GM21528 (cell line): ENCODE measurements at regions not wholly inside any gene's neighbourhood (a gene's known extent, or its start where the extent isn't known, plus 50 kb on each side); places are given as distances from the start of the nearest gene placed in this dataset.
"Not testable (repeated sequence)": the region's sequence is repeated elsewhere in the genome, so short reads cannot be mapped to it uniquely, and the experiment has no call there.

Experiments
- ATAC-seq: cut with Tn5 transposase; IDR thresholded peaks from one replicate; pipeline ENCODE4 v1.9.1; 2021; ENCODE audit warnings: mild to moderate bottlenecking, moderate library complexity; ENCODE audit not compliant: unreplicated experiment, low FRiP score

DNA sequence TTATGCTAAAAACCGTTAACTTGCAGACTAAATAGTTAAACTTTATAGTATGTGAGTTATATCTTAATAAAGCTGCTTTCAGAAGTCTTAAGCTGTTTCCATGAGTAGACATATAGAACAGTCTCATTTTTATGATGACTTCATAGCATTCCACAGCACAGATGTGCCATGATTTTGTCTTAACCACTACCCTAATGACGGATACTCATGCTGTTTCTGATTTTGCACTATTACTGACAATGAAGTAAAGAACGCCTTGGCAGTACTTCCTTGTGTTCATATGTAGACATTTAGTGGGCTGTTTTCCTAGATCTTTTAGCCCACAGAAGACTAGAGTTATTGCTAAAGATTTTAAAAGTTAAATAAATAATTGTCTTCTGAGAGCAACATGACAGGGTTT lies 175.6 kb upstream of the RAB6C start:
- ATAC-seq = no peak

DNA sequence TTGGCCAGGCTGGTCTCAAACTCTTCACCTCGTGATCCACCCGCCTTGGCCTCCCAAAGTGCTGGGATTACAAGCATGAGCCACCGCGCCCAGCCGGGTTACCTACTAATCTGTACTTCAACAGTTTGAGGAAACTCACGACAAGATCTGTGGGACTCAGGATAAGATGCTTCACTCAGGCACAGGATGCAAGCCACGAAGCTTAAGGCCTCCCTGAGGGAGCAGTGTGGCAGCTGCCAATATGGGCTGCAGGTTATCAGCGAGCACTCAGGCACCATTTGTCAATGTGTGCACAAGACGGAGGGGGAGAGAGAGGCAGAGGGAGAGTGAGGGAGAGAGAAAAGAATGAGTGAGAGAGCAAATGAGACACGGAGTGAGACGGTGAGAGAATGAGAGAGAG lies 173.6 kb upstream of the RAB6C start:
- ATAC-seq = no peak

DNA sequence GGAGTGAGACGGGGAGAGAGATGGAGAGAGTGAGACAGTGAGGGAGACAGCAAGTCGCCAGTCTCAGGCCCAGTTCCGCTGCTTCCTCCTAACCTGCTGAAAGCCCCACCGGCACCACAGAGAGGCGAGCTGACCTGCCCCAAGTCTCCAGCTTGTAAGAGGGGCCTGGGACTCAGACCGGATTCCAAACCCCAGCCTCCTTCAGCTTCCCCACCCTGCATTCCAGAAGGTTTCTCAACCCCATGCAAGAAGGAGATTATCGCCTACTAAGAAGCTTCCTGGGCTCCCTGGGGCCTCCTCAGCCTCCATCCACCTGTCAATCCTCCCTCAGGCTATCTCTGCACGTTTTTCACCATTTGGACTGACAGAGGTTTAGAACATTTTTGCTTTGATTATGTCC lies 173.1 kb upstream of the RAB6C start:
- no peak for ATAC-seq

DNA sequence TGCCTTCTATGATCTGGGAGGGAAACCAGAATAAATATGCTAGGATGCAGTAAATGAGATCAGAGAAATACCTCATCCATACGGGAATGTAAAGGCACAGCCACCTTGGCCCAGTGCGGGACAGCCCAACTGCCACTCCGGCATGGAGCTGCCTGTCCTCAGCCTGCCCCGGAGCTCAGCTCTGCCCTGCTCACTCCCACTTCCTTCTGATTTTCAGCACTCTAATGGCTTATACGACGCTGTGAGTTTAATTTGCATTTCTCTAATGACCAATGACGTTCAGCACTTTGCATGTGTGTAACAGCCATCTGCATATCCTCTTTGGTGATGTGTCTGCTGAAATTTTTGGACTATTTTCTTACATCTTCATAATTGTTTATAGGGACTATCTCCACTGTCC lies 172.5 kb upstream of the RAB6C start:
- ATAC-seq = no peak

DNA sequence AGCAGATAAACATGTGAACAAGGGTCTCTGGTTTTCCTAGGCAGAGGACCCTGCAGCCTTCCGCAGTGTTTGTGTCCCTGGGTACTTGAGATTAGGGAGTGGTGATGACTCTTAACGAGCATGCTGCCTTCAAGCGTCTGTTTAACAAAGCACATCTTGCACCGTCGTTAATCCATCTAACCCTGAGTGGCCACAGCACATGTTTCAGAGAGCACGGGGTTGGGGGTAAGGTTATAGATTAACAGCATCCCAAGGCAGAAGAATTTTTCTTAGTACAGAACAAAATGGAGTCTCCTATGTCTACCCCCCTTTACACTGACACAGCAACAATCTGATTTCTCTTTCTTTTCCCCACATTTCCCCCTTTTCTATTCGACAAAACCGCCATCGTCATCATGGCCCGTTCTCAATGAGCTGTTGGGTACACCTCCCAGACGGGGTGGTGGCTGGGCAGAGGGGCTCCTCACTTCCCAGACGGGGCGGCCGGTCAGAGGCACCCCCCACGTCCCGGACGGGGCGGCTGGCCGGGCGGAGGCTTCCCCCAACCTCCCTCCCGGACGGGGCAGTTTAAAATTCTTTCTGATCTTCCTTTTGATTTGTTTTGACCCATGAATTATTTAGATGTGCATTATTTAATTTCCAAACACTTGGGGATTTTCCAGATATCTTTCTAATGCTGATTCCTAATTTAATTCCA lies 171.7 kb upstream of the RAB6C start:
- ATAC-seq = not testable (repeated sequence)

DNA sequence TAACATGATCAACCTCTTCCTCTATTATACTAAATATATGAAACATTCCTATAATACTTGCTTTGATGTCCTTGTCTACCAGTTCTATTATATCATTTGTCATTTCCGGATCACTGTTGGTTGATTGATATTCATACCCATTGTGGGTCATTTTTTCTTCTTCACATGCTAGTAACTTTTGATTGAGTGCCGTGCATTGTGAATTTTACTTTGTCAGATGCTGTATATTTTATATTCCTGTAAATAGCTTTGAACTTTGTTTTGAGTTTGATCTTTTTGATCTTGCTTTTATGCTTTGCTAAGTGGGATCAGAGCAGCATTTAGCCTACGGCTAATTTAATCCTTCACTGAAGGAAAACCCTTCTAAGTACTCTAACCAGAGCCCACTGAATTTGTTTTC lies 168.9 kb upstream of the RAB6C start:
- no peak for ATAC-seq

DNA sequence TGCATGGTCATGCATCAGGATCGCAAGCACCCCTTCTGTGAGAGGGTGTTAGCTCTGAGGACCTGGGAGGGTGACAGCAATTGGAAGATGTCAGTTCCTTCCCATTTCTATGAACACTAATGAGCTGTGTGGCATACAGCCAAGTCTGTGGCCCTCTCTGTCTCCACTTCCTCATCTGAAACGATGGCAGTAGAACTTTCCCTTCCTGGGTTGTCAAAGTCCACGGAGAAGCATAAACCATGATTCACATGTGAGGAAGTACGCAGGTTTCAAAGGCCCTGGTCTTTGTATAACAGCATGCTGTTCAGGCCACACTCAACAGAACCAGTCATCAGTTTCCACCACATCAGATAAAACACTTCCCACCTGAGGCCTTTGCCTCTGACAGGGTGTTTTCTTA lies 167.4 kb upstream of the RAB6C start:
- no peak for ATAC-seq

DNA sequence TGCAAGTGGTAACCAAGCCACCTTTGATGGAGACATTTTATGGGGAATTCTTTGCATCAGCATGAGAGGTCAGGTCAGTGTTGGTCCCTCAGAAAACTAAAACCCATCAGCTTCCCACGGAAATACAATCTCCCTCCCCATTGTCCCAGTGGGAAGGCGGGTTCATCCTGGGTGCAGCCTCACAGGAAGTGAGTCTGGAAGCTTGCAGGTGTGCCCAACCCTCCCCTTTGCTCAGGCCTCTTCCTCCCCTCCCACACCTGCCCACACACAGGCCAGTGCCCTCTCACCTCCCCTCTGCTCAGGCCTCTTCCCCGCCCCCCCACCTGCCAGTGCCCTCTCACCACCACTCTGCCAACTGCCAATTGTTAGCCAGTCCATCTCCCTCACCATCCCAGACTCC lies 166.8 kb upstream of the RAB6C start:
- no peak for ATAC-seq

DNA sequence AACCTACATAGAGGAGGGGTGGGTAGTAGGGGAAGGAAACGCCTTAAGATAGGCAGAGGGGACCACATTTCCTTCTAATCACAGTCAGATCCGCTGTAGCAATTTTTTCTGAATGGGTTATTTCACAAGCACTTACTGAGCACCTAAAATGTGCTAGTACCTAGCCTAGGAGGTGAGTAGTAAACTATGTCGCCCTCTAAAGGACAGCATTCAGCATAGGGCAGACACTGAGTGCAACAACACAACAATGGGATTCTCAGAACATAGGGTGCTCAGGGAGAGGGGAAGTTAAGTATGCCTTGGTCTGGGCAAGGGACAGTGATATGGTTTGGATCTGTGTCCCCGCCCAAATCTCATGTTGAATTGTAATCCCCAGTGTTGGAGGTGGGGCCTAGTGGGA lies 166.1 kb upstream of the RAB6C start:
- no peak for ATAC-seq

DNA sequence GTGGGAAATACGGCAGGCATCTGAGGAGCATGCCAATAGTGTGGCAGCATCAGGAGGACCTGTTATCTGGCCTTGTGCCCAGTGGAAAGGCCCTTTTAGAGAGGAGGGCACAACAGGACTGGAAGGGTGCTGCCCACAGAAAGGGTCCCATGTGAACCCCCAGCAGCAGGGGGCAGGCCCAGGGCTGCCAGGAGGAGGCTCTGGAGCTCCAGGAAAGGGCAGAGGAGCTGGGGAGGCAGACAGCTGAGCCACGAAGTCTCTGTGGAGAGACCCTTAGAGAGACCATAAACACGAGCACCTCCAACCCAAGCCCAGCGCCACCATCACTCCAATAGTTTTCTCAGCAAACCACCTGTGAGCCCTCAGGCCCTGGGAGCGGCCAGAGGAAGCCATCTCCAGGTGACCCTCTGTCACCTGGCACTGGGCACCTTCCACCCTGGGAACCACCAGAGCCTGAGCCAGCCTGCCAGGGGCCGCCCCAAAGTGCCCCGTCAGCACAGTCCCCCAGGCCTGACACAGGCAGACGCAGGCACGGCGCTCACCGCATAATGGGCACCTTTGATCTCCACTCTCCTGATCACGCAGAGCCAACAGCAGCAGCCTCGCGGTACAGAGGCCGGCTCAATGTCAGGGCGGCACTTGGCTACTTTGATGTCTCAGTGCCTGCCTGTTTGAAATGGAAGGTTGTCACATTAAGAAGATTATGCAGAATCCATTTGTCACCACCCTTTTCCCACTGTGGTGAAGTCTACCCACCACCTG lies 162.5 kb upstream of the RAB6C start:
- ATAC-seq = no peak

DNA sequence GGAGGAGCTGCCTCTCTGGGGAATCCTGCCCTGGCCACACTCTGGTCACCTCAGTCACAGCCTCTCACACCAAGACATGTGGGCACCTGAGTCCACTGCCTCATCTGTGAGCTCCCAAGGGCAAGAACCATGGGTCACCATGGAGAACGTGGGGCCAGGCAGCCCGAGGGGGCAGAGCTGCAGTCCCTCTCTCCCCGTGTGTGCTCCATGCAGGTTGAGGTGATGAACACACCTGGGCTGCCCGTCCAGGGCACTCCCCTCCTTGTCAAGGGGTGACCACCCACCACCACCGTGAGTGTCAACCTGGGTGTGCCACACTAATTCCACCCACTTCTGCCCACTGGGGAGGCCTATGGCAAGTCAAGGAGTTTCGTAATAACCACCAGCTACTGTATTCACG lies 159.6 kb upstream of the RAB6C start:
- no peak for ATAC-seq

DNA sequence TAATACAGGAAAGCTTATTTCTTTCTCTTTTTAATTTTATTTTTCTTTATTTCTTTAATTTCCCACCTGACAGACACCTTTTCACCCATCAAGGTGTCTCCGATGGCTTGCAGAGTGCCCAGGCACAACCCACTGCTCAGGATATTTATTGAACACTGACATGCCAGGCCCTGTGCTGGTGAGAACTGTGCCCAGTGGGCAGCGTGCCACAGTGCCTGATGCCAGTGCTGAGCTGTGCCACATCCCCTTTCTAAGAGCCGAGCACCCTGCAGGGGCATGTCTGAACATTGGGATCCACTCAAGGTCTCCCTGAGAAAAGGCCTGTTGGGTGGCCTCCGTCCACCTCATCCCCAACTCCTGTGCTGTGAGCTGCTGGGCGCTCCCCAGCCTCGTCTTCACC lies 158.6 kb upstream of the RAB6C start:
- no peak for ATAC-seq

DNA sequence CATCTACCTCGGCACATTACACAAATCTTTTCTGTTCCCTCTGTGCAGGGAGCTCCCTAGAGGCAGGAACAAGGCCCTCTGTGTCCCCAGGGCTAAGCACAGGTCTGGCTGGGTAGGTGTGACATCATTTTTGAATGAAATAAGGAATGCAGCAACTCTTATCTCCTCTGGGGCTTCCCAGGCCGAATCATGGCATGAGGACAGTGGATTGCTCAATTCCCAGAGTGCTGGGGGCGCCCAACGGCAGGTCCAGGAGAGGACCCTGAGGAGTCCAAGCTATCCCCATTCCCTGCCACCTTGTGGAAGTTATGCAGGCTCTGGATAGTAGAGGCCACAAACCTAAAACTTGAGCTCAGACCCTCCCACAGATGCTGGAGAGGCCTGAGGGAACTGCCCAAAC lies 158.0 kb upstream of the RAB6C start:
- no peak for ATAC-seq

DNA sequence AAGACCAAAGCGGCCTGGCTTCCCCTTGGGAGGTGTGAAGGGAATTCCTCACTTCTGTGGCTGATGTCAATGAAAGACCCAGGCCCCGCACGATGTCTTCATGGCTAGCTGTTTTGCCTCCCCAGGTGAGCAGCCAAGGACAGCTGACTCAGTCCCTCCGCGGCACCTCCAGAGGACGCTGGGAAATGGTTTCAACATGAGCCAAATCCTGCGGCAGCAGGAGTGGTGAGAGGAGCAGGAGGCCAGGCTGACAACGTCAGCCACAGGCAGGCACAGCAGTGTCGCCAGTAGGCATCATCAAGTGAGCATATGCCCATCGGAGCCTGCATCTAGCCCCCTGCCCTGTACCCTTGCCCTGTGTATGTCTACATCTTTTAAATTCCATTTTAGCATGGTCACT lies 156.4 kb upstream of the RAB6C start:
- ATAC-seq = no peak

DNA sequence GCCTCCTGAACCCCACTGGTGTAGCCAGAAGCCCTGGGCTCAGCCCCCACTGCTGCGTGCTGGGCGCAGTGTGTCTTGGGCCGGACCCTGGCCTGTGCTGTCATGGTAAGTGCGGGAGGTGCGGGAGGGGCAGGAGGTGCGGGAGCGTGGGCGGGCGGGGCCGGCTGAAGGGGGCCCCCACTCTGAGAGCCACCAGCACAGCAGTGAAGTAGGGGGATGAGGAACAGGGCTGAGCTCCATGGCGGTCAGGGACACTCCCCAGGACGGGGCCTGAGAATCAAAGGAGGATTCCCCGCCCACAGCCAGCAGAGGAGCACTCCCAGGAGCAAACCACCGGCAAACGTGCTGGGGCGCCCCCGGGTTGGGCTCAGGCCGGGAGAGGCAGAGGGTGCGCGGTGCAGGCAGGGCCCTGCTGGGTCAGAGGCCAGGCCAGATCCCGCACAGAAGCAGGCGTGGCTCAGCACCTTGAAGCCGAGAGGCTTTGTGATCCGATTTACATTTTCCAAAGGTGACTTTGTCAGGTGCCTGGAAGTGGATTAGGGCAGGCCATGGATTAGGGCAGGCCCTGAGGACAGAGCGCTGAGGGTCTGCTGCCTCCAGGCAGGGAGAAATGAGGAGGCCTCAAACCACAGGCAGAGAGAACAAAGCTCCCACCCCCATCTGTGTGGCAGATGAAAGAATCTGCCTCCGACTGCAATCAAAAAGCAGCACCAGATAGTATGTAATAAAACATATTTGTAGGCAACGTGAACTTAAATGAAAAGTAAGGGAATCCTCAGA lies 152.0 kb upstream of the RAB6C start:
- no peak for ATAC-seq

DNA sequence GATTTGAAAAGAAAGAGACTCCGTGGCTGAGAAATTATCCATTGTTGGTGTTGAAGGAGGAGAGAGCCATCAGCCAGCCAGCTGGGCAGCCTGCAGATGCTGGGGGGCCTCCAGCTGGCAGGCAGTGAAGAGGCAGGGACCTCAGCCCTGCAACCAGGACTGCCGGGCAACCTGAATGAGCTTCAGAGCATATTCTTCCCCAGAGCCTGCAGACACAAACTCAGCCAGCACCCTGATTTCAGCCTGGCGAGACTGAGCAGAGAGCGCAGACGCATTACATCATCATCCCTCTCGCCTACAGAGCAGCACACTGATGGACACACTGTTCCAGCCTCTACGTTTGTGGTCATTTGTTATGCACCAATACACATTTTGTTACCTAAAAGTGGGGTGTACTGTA lies 150.7 kb upstream of the RAB6C start:
- no peak for ATAC-seq

DNA sequence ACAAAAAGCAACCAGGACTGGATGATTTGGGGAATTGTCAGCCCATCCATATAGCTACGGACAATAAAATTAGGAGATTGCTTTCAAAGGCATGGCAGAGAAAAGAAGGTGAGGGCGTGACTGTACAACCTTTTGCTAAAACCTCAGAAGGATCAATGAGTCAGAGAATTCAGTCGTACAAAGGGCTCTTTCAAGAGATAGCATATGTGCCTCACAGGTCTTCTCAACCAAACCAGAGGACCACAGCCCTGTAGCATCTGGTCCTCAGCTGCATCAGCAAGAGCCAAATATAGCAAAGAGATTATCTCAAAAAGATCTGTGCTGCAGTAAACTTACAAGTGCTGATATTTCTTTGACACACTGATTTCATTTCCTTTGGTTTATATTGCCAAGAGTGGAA lies 149.9 kb upstream of the RAB6C start:
- ATAC-seq = no peak

DNA sequence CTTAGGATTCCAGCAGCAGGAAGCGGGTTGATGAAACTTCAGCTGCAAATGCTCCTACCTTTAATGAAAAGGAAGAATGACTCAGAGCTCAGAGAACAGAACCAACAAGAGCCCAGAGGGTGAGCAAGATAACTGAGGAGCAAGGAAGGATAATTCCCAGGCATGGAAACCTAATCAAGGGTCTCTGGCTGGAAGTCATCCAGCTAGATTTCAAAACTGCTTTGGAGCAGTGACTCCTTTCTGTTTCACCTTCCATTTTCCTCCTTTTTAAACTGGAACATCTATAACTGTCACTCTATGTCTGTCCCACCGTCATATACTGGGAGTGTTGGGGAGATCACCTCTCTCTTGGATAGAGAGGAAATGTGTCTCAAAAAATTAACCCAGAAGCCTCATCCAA lies 148.4 kb upstream of the RAB6C start:
- no peak for ATAC-seq

DNA sequence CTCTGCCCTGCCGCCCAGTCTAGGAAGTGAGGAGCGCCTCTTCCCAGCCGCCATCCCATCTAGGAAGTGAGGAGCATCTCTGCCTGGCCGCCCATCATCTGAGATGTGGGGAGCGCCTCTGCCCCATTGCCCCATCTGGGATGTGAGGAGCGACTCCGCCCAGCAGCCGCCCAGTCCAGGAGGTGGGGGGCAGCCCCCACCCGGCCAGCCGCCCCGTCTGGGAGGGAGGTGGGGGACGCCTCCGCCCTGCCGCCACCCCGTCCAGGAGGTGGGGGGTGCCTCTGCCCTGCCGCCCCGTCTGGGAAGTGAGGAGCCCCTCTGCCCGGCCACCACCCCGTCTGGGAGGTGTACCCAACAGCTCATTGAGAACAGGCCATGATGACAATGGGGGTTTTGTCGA lies 146.0 kb upstream of the RAB6C start:
- ATAC-seq = not testable (repeated sequence)

DNA sequence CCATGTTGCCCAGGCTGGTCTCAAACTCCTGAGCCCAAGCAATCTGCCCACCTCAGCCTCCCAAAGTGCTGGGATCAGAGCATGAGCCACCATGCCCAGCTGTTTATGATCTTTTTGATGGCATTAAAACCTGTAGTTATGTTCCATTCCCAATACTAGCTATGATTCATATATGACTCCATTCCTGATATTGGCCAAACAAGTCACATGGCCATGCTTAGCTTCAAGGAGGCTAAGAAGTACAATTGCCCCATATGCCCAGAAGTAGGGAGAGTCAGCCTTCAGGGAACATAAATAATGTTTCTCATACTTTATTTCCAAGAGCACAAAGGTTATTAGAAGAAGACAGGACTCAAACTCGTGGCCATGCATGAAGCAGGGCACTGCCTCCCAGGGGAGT lies 132.4 kb upstream of the RAB6C start:
- ATAC-seq = no peak

DNA sequence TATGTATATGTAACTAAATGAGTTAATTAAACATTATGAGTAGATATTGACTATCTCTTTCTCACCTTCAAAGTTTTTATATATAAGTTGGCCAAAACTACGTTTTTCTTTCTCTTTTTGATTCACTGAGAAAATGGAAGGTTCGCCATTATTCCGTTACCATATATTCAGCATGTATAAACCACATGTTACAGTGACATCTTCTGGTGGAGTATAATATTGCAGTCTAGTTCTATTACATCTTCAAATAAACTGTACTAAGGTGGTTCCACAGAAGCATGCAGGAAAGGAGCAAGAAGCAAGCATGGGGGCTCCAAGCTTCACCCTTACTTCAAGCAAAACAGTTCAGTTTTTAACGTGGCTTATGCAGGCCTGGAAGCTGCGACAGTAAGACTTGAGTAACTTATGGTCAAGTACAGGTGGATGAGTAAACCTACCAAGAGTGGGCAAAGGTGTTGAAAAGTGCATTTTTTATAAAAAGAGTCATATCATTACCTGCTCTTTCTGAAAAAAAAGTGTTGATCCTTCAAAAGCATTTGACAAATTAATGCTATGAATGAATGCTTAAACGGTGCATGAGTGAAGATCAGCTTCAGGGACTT lies 129.8 kb upstream of the RAB6C start:
- no peak for ATAC-seq
